ENCODE measurements at regions not wholly inside any gene's neighbourhood (a gene's known extent, or its start where the extent isn't known, plus 50 kb on each side); places are given as distances from the start of the nearest gene placed in this dataset.

DNA sequence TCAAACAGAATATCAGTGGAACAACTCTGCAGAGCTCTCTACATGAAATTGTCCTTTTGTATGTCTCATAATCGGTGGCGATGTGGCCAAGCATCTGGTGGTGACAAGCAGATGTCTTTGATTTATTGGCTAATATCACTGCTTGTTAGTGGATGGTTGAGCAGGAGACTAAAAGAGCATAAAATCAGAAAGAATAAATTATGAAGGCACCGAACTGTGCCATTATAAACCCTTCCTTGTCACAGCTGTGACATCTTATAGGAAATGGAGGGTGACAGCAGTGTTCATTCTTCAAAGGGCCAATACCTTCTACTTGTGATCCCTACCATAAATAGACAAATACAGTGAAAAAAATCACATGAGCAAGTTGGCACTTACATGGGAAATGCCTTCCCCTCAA is 1404.3 kb downstream of the MAT2B start:
- TF ChIP-seq POLR2AphosphoS5 (IDR thresholded peaks at IDR 0.05; ENCODE audit: borderline replicate concordance, low read depth, low read length), result no peak
- TF ChIP-seq EZH2 (IDR thresholded peaks at IDR 0.05), result no peak
- no peak for TF ChIP-seq FOXP2 (optimal IDR thresholded peaks at IDR 0.05; ENCODE audit: control extremely low read depth, extremely low read length, insufficient read depth)
